CD14-positive monocyte (primary cell): ENCODE measurements at regions not wholly inside any gene's neighbourhood (a gene's known extent, or its start where the extent isn't known, plus 50 kb on each side); places are given as distances from the start of the nearest gene placed in this dataset.
A peak's percentile ranks its signal among the peaks of the same experiment; 100 is the strongest.

Source experiments
- DNase-seq, 3 donors: peaks; one replicate each; pipeline ENCODE4 v3.0.0-alpha.2; 2011 to 2022
- H2AFZ ChIP-seq: 2 replicates; pipeline ENCODE4 v1.6.0; 2012; ENCODE audit warnings: mild to moderate bottlenecking, low read depth, low read length, inconsistent platforms; ENCODE audit not compliant: insufficient read depth, poor library complexity, severe bottlenecking
- H3K27ac ChIP-seq, 2 donors: 1 replicate in 1 of 2; 2 replicates in 1 of 2; pipeline ENCODE4 v1.5.1; 2012 to 2013; ENCODE audit warnings: low read length in 2 of 2, control low read depth in 1 of 2, inconsistent platforms in 1 of 2, low read depth in 1 of 2, mild to moderate bottlenecking in 1 of 2
- H3K27me3 ChIP-seq, 2 donors: one replicate each; pipeline versions ENCODE4 v1.6.0 to v1.6.1; 2011 to 2013; ENCODE audit warnings: low read length in 2 of 2; ENCODE audit not compliant: control insufficient read depth in 2 of 2, insufficient read depth in 2 of 2
- H3K36me3 ChIP-seq, 2 donors: replicated peaks in 1 of 2; 1 replicate in 1 of 2; 2 replicates in 1 of 2; pipeline versions ENCODE4 v1.5.1 to v1.6.1; 2012 to 2013; ENCODE audit warnings: low read length in 2 of 2, control low read depth in 1 of 2, inconsistent platforms in 1 of 2, mild to moderate bottlenecking in 1 of 2; ENCODE audit not compliant: insufficient read depth in 2 of 2, control insufficient read depth in 1 of 2
- H3K4me1 ChIP-seq, 2 donors: 1 replicate in 1 of 2; 2 replicates in 1 of 2; pipeline versions ENCODE4 v1.5.1 to v1.6.1; 2012 to 2013; ENCODE audit warnings: low read length in 2 of 2, control low read depth in 1 of 2, inconsistent platforms in 1 of 2, mild to moderate bottlenecking in 1 of 2, moderate library complexity in 1 of 2; ENCODE audit not compliant: insufficient read depth in 2 of 2, control insufficient read depth in 1 of 2
- H3K4me2 ChIP-seq: replicated peaks from 2 replicates; pipeline ENCODE3; 2012; ENCODE audit warnings: low read length, moderate library complexity, mild to moderate bottlenecking; ENCODE audit not compliant: poor library complexity, severe bottlenecking; ENCODE audit errors: extremely low read depth
- H3K4me3 ChIP-seq, 3 experiments: fragments of 200-600 bp in 1 of 3; sonication (generic) in 1 of 3; replicated peaks in 1 of 3; 1 replicate in 2 of 3; 2 replicates in 1 of 3; pipeline ENCODE4 v1.5.1; 2011 to 2013; ENCODE audit warnings: low read length in 3 of 3, mild to moderate bottlenecking in 3 of 3, control low read depth in 2 of 3, low read depth in 2 of 3, inconsistent platforms in 1 of 3, moderate library complexity in 1 of 3
- H3K79me2 ChIP-seq: 2 replicates; pipeline ENCODE4 v1.6.0; 2012; ENCODE audit warnings: mild to moderate bottlenecking, control low read depth, inconsistent platforms, low read length, moderate library complexity; ENCODE audit not compliant: insufficient read depth
- H3K9ac ChIP-seq: 2 replicates; pipeline ENCODE4 v1.6.0; 2017; ENCODE audit warnings: low read length, mild to moderate bottlenecking; ENCODE audit not compliant: insufficient read depth, poor library complexity, severe bottlenecking
- H3K9me3 ChIP-seq, 2 donors: replicated peaks in 1 of 2; 1 replicate in 1 of 2; 2 replicates in 1 of 2; pipeline versions ENCODE4 v1.5.1 to v1.6.1; 2012 to 2013; ENCODE audit warnings: low read length in 2 of 2, control low read depth in 1 of 2; ENCODE audit not compliant: control insufficient read depth in 1 of 2, insufficient read depth in 1 of 2
- H4K20me1 ChIP-seq: 2 replicates; pipeline ENCODE4 v1.6.0; 2012; ENCODE audit warnings: mild to moderate bottlenecking, low read length, control low read depth, moderate library complexity; ENCODE audit not compliant: insufficient read depth
- H3K27ac Mint-ChIP-seq, 7 donors: one replicate each; pipeline ENCODE4 v1.8.0; 2020; ENCODE audit warnings: mild to moderate bottlenecking in 7 of 7, mixed read lengths in 7 of 7, moderate library complexity in 6 of 7, inconsistent platforms in 2 of 7
- H3K27me3 Mint-ChIP-seq, 3 donors: one replicate each; pipeline ENCODE4 v1.8.0; 2021 to 2022; ENCODE audit warnings: low read depth in 3 of 3, mild to moderate bottlenecking in 3 of 3, mixed read lengths in 3 of 3, moderate library complexity in 3 of 3, inconsistent platforms in 1 of 3
- H3K36me3 Mint-ChIP-seq, 2 donors: one replicate each; pipeline ENCODE4 v1.8.0; 2020; ENCODE audit warnings: mixed read lengths in 2 of 2, inconsistent platforms in 1 of 2, mild to moderate bottlenecking in 1 of 2
- H3K4me1 Mint-ChIP-seq: one replicate; pipeline ENCODE4 v1.8.0; 2020; ENCODE audit warnings: mild to moderate bottlenecking, mixed read lengths
- H3K4me3 Mint-ChIP-seq, 2 donors: one replicate each; pipeline ENCODE4 v1.8.0; 2020; ENCODE audit warnings: mild to moderate bottlenecking in 2 of 2, mixed read lengths in 2 of 2, moderate library complexity in 1 of 2
- H3K9me3 Mint-ChIP-seq, 7 donors: one replicate each; pipeline ENCODE4 v1.8.0; 2020 to 2022; ENCODE audit warnings: mixed read lengths in 7 of 7, mild to moderate bottlenecking in 6 of 7, moderate library complexity in 6 of 7, inconsistent platforms in 2 of 7
- CTCF ChIP-seq: fragments of 200-600 bp; IDR thresholded peaks from one replicate; pipeline ENCODE4 v1.8.0; 2022; ENCODE audit warnings: antibody characterized with exemption, mild to moderate bottlenecking
- WGBS: methylation state at CpG from one replicate; pipeline ENCODE4 v1.1.5; 2013; ENCODE audit warnings: missing lambda C conversion rate; ENCODE audit not compliant: insufficient coverage; 5-methylcytosine and 5-hydroxymethylcytosine counted together
- intact Hi-C, 2 donors: fragments of 100-400 bp; cut with micrococcal nuclease; formaldehyde crosslinking; loops; one replicate each; pipeline versions ENCODE4 v1.15.0 to v1.15.1; 2023

GRCh38 chr12:131279281-131279921, 325.7 kb downstream of the ADGRD1 start:
- H3K79me2 ChIP-seq = no peaks in the 10 kb centered on the region
- H2AFZ ChIP-seq = no peak overlapping the region
- Mint-ChIP-seq H3K36me3 (no peaks in the 10 kb centered on the region), H3K4me1 (no peaks in the 10 kb centered on the region), H3K9me3 (peaks cover 0 to 3% (median 0%) of the 10 kb centered on the region in 7 donors), H3K27me3 (peaks cover 0 to 5% (median 3%) of the 10 kb centered on the region in 3 donors), H3K4me3 (no peak overlapping the region), H3K27ac (no peak overlapping the region)
- H3K4me2 ChIP-seq = no peak overlapping the region
- H3K27me3 ChIP-seq = no peaks in the 10 kb centered on the region
- no peaks in the 10 kb centered on the region for H3K4me1 ChIP-seq
- no peaks in the 10 kb centered on the region for H4K20me1 ChIP-seq
- WGBS = 93% methylated on average over 10 of the region's 13 CpGs
- H3K4me3 ChIP-seq = no peak overlapping the region
- DNase-seq = no peak
- H3K27ac ChIP-seq = no peak overlapping the region
- TF ChIP-seq CTCF = no peak
- intact Hi-C loops = no loop called here
- no peaks in the 10 kb centered on the region for H3K36me3 ChIP-seq
- no peaks in the 10 kb centered on the region for H3K9me3 ChIP-seq
- no peak overlapping the region for H3K9ac ChIP-seq

GRCh38 chr12:131280426-131280825, 326.7 kb downstream of the ADGRD1 start:
- H3K27me3 Mint-ChIP-seq = peaks cover 0 to 3% (median 3%) of the 10 kb centered on the region in 3 donors
- no peak for DNase-seq
- no peaks in the 10 kb centered on the region for H4K20me1 ChIP-seq
- no peaks in the 10 kb centered on the region for H3K4me1 Mint-ChIP-seq
- H3K36me3 ChIP-seq = no peaks in the 10 kb centered on the region
- no peak overlapping the region for H3K4me2 ChIP-seq
- no peaks in the 10 kb centered on the region for H3K9me3 ChIP-seq
- H3K27me3 ChIP-seq = no peaks in the 10 kb centered on the region
- peaks cover 0 to 3% (median 0%) of the 10 kb centered on the region in 7 donors for H3K9me3 Mint-ChIP-seq
- no peak overlapping the region for H3K9ac ChIP-seq
- no peak overlapping the region for H2AFZ ChIP-seq
- H3K4me3 Mint-ChIP-seq = no peak overlapping the region
- intact Hi-C loops = no loop called here
- H3K27ac Mint-ChIP-seq = peak overlapping the region in 1 of 7 donors; percentile 27
- H3K36me3 Mint-ChIP-seq = no peaks in the 10 kb centered on the region
- no peak overlapping the region for H3K27ac ChIP-seq
- H3K79me2 ChIP-seq = no peaks in the 10 kb centered on the region
- H3K4me3 ChIP-seq = no peak overlapping the region
- no peaks in the 10 kb centered on the region for H3K4me1 ChIP-seq
- no peak for TF ChIP-seq CTCF
- 84% methylated on average over 9 of the region's 9 CpGs for WGBS
